Liver (tissue), 8 donors: ENCODE measurements at regions not wholly inside any gene's neighbourhood (a gene's known extent, or its start where the extent isn't known, plus 50 kb on each side); places are given as distances from the start of the nearest gene placed in this dataset.

Experiments
- DNase-seq: peaks from one replicate; pipeline ENCODE4 v3.0.0-alpha.2; 2017; ENCODE audit warnings: low spot score
- H3K27ac ChIP-seq, 2 donors: one replicate each; pipeline ENCODE4 v1.7.0; 2013; ENCODE audit warnings: inconsistent platforms in 2 of 2, low read length in 2 of 2, control low read depth in 1 of 2, low read depth in 1 of 2, mild to moderate bottlenecking in 1 of 2
- H3K27me3 ChIP-seq, 4 donors: one replicate each; pipeline versions ENCODE4 v1.6.1 to v1.7.0; 2013; ENCODE audit warnings: low read length in 3 of 4, inconsistent platforms in 1 of 4, mild to moderate bottlenecking in 1 of 4, moderate library complexity in 1 of 4; ENCODE audit not compliant: control insufficient read depth in 4 of 4, insufficient read depth in 4 of 4
- H3K36me3 ChIP-seq, 4 donors: one replicate each; pipeline versions ENCODE4 v1.6.1 to v1.7.0; 2013; ENCODE audit warnings: low read length in 3 of 4, mild to moderate bottlenecking in 3 of 4, low read depth in 1 of 4, moderate library complexity in 1 of 4; ENCODE audit not compliant: control insufficient read depth in 4 of 4, insufficient read depth in 3 of 4
- H3K4me1 ChIP-seq, 4 donors: one replicate each; pipeline versions ENCODE4 v1.6.1 to v1.7.0; 2013; ENCODE audit warnings: low read length in 3 of 4, mild to moderate bottlenecking in 3 of 4, moderate library complexity in 1 of 4; ENCODE audit not compliant: control insufficient read depth in 4 of 4, insufficient read depth in 4 of 4
- H3K4me3 ChIP-seq, 3 donors: one replicate each; pipeline versions ENCODE4 v1.6.1 to v1.7.0; 2013; ENCODE audit warnings: low read length in 3 of 3, control low read depth in 1 of 3, low read depth in 1 of 3, mild to moderate bottlenecking in 1 of 3
- H3K9ac ChIP-seq, 2 donors: one replicate each; pipeline ENCODE4 v1.7.0; 2013; ENCODE audit warnings: low read length in 2 of 2, mild to moderate bottlenecking in 2 of 2, moderate library complexity in 2 of 2, control low read depth in 1 of 2, low read depth in 1 of 2
- H3K9me3 ChIP-seq, 4 donors: one replicate each; pipeline versions ENCODE4 v1.6.1 to v1.7.0; 2013; ENCODE audit warnings: low read length in 3 of 4; ENCODE audit not compliant: control insufficient read depth in 4 of 4
- ATF3 ChIP-seq: IDR thresholded peaks from 2 replicates; pipeline ENCODE4 v1.6.1; 2016; ENCODE audit warnings: antibody characterized with exemption
- CTCF ChIP-seq: fragments of 150-350 bp; IDR thresholded peaks from 2 replicates; pipeline ENCODE4 v1.5.1; 2017; ENCODE audit warnings: improper control_type of control experiment, low read depth, low read length; ENCODE audit not compliant: missing input control
- EGR1 ChIP-seq, 2 donors: IDR thresholded peaks; 2 replicates each; pipeline ENCODE4 v1.6.1; 2016 to 2018; ENCODE audit warnings: antibody characterized with exemption in 2 of 2, low read depth in 2 of 2
- FOXA2 ChIP-seq: IDR thresholded peaks from 2 replicates; pipeline ENCODE4 v1.6.1; 2016; ENCODE audit warnings: antibody characterized with exemption
- GABPA ChIP-seq, 2 donors: IDR thresholded peaks in 1 of 2; conservative IDR thresholded peaks in 1 of 2; 2 replicates each; pipeline ENCODE4 v1.6.1; 2016; ENCODE audit warnings: antibody characterized with exemption in 2 of 2, mild to moderate bottlenecking in 1 of 2, moderate library complexity in 1 of 2
- HNF4A ChIP-seq, 2 donors: conservative IDR thresholded peaks; 2 replicates each; pipeline ENCODE4 v1.6.1; 2016; ENCODE audit warnings: antibody characterized with exemption in 2 of 2, mild to moderate bottlenecking in 2 of 2
- HNF4G ChIP-seq: IDR thresholded peaks from 2 replicates; pipeline ENCODE4 v1.6.1; 2016; ENCODE audit warnings: antibody characterized with exemption
- JUND ChIP-seq, 2 donors: IDR thresholded peaks; 2 replicates each; pipeline ENCODE4 v1.6.1; 2016; ENCODE audit warnings: antibody characterized with exemption in 2 of 2
- MAX ChIP-seq: IDR thresholded peaks from 2 replicates; pipeline ENCODE4 v1.6.1; 2016; ENCODE audit warnings: antibody characterized with exemption
- REST ChIP-seq: IDR thresholded peaks from 2 replicates; pipeline ENCODE4 v1.6.1; 2016; ENCODE audit warnings: antibody characterized with exemption, mild to moderate bottlenecking
- TAF1 ChIP-seq: conservative IDR thresholded peaks from 2 replicates; pipeline ENCODE4 v1.6.1; 2016; ENCODE audit warnings: antibody characterized with exemption, mild to moderate bottlenecking
- YY1 ChIP-seq: IDR thresholded peaks from 2 replicates; pipeline ENCODE4 v1.6.1; 2016; ENCODE audit warnings: antibody characterized with exemption, mild to moderate bottlenecking
- ZBTB33 ChIP-seq: IDR thresholded peaks from 2 replicates; pipeline ENCODE4 v1.6.1; 2016; ENCODE audit warnings: antibody characterized with exemption
- WGBS: extraction: QIAGEN DNeasy Blood & Tissue Kit; methylation state at CpG from one replicate; pipeline ENCODE4 v1.1.7; 2013; 5-methylcytosine and 5-hydroxymethylcytosine counted together
- donor health status: healthy.
- donor health status: healthy.
- donor health status: healthy.
- donor health status: healthy.
- donor health status: healthy.

- Histone ChIP-seq H3K27ac (no peak overlapping the region), H3K4me3 (no peak overlapping the region), H3K9me3 (no peaks in the 10 kb centered on the region), H3K4me1 (peaks cover 0 to 1% (median 0%) of the 10 kb centered on the region in 4 donors), H3K9ac (no peak overlapping the region), H3K27me3 (no peaks in the 10 kb centered on the region), H3K36me3 (no peaks in the 10 kb centered on the region)
- 77% methylated on average over 2 of the region's 2 CpGs for WGBS
- no peak for DNase-seq
- TF ChIP-seq MAX (no peak), TAF1 (no peak), JUND (IDR thresholded peaks at IDR 0.05) (no peak), ZBTB33 (no peak), HNF4G (no peak), HNF4A (conservative IDR thresholded peaks at IDR 0.05) (no peak), REST (no peak), FOXA2 (no peak), YY1 (no peak)
Observed at GRCh38 chr3:55327131-55327920, 159.8 kb downstream of the WNT5A start.

GRCh38 chr3:55322638-55323037 lies 164.5 kb downstream of the WNT5A start:
- H3K4me1 ChIP-seq: peaks cover 0 to 1% (median 0%) of the 10 kb centered on the region in 4 donors
- no peak overlapping the region for H3K4me3 ChIP-seq
- DNase-seq: no peak
- TF ChIP-seq EGR1 (IDR thresholded peaks at IDR 0.05; ENCODE audit: low read depth in 2 of 2) (no peak), YY1 (no peak), GABPA (IDR thresholded peaks at IDR 0.05 in 1 of 2, conservative IDR thresholded peaks at IDR 0.05 in 1 of 2) (no peak), ATF3 (no peak), FOXA2 (no peak), TAF1 (no peak), HNF4A (conservative IDR thresholded peaks at IDR 0.05) (no peak), REST (no peak), CTCF (no peak)
- H3K9me3 ChIP-seq: no peaks in the 10 kb centered on the region
- no peak overlapping the region for H3K9ac ChIP-seq
- WGBS: 81% methylated on average over 7 of the region's 7 CpGs
- H3K27ac ChIP-seq: no peak overlapping the region
- no peaks in the 10 kb centered on the region for H3K27me3 ChIP-seq
- no peaks in the 10 kb centered on the region for H3K36me3 ChIP-seq
